Psoas muscle (tissue), 7 donors: ENCODE measurements at regions not wholly inside any gene's neighbourhood (a gene's known extent, or its start where the extent isn't known, plus 50 kb on each side); places are given as distances from the start of the nearest gene placed in this dataset.

Experiments used
- ATAC-seq, 4 donors: fragments of 200-7000 bp; cut with Tn5 transposase; one replicate each; pipeline ENCODE4 v1.9.1; 2020; ENCODE audit warnings: moderate library complexity in 3 of 4, mild to moderate bottlenecking in 2 of 4
- DNase-seq, 2 donors: peaks; one replicate each; pipeline ENCODE4 v3.0.0-alpha.2; 2020
- H3K27ac ChIP-seq: fragments of 200-600 bp; one replicate; pipeline ENCODE4 v1.8.0; 2022
- H3K27me3 ChIP-seq, 3 donors: fragments of 200-600 bp in 1 of 3; one replicate each; pipeline versions ENCODE4 v1.6.1 to v1.8.0; 2013 to 2022; ENCODE audit warnings: low read length in 2 of 3, mild to moderate bottlenecking in 2 of 3, moderate library complexity in 1 of 3; ENCODE audit not compliant: insufficient read depth in 3 of 3
- H3K36me3 ChIP-seq, 2 donors: fragments of 200-600 bp in 1 of 2; one replicate each; pipeline versions ENCODE4 v1.6.1 to v1.8.0; 2013 to 2022; ENCODE audit warnings: low read depth in 1 of 2, mild to moderate bottlenecking in 1 of 2, moderate library complexity in 1 of 2; ENCODE audit not compliant: insufficient read depth in 1 of 2
- H3K4me1 ChIP-seq: fragments of 200-600 bp; one replicate; pipeline ENCODE4 v1.8.0; 2022
- H3K4me3 ChIP-seq: fragments of 200-600 bp; one replicate; pipeline ENCODE4 v1.8.0; 2022; ENCODE audit warnings: mild to moderate bottlenecking
- H3K9me3 ChIP-seq: fragments of 200-600 bp; one replicate; pipeline ENCODE4 v1.8.0; 2022
- WGBS, 3 donors: extraction: QIAGEN DNeasy Blood & Tissue Kit; methylation state at CpG; one replicate each; pipeline versions ENCODE4 v1.1.6 to v1.1.7; 2013; 5-methylcytosine and 5-hydroxymethylcytosine counted together
- intact Hi-C, 2 donors: fragments of 100-400 bp; cut with DNase I; formaldehyde crosslinking; loops; one replicate each; pipeline versions ENCODE4 v1.11.0 to v1.14.2; 2022
- TF ChIP-seq, protein P1 (sequence below): fragments of 200-600 bp; IDR thresholded peaks from one replicate; pipeline ENCODE4 v1.8.0; 2022; ENCODE audit warnings: antibody characterized with exemption
- donor health status: healthy with polysubstance abuse.
- donor health status: DM: no; HTN: no; CAD: no; lungs with moderate emphysema.
- donor health status: Bipolar disorder and iron deficiency.
- donor health status: healthy.
- donor health status: DM: yes; HTN: yes; CAD: no.
- donor health status: DM: no; HTN: no; CAD: no.
- donor health status: DM: yes; HTN: yes; CAD: no.

DNA sequence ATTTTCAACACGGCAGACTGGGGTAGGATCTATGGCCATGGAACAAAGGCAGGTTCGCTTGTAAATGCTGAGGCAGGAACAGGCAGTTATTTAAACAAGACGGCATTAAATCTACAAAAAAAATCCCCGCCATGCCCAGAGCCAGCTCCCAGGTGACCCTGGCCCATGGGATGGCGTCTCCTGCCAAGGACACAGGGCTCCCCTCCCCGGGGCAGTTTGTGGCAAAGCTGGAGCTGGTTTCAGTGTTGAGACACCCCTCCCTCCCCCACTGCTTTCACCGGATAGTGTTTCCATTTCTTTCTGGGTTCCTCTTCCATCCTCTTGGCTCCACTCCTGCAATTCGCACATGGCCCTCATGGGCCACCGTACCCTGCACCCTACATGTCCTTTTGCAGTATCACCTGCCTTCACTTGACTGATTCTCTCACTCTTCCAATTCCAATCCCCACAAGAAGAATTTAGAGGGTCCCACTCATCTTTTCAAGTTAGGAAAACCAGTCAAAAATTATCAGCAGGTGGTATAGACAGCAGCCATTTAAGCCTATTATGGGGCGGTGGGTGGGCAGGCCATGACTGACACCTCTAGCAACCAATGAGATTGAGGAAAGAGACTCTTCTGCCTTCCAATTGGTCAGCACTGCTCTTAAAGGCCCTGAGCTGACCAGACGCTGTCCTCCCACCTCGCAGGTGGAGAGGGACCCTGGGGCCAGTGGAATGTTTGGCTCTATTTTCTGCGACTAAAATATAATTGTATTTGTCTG lies 52.0 kb downstream of the OLIG1 start:
- Histone ChIP-seq H3K36me3 (no peaks in the 10 kb centered on the region), H3K27ac (no peak overlapping the region), H3K4me3 (no peak overlapping the region), H3K4me1 (no peaks in the 10 kb centered on the region), H3K27me3 (peaks cover 0 to 27% (median 2%) of the 10 kb centered on the region in 3 donors), H3K9me3 (no peaks in the 10 kb centered on the region)
- no peak for ATAC-seq
- TF ChIP-seq, protein P1, sequence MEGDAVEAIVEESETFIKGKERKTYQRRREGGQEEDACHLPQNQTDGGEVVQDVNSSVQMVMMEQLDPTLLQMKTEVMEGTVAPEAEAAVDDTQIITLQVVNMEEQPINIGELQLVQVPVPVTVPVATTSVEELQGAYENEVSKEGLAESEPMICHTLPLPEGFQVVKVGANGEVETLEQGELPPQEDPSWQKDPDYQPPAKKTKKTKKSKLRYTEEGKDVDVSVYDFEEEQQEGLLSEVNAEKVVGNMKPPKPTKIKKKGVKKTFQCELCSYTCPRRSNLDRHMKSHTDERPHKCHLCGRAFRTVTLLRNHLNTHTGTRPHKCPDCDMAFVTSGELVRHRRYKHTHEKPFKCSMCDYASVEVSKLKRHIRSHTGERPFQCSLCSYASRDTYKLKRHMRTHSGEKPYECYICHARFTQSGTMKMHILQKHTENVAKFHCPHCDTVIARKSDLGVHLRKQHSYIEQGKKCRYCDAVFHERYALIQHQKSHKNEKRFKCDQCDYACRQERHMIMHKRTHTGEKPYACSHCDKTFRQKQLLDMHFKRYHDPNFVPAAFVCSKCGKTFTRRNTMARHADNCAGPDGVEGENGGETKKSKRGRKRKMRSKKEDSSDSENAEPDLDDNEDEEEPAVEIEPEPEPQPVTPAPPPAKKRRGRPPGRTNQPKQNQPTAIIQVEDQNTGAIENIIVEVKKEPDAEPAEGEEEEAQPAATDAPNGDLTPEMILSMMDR: no peak
- intact Hi-C loops: no loop called here
- DNase-seq: no peak
- WGBS, 3 donors: 75 to 80% (median 78%) methylated on average over 13 of the region's 13 CpGs

DNA sequence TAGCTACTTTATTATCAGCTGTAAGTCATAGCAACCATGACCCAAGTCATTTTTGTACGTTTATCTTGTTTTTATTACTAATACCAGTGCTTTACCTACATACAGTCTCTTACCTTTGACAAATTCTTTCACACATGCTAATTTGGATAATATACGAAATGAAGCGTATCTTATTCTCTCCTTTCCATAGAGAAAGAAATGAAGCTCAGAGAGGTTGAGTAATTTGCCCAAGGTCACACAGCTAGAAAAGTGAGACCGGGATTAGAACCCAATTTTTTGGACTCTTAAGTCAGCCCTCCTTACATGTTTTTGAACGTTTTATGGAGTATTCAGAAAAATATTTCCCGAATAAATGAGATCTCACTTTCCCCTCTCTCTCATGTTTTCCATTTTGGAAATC lies 52.6 kb downstream of the OLIG1 start:
- no peak for ATAC-seq
- H3K36me3 ChIP-seq: no peaks in the 10 kb centered on the region
- H3K27me3 ChIP-seq: peaks cover 0 to 21% (median 2%) of the 10 kb centered on the region in 3 donors
- TF ChIP-seq, protein P1: no peak
- H3K4me3 ChIP-seq: no peak overlapping the region
- intact Hi-C loops: no loop called here
- H3K9me3 ChIP-seq: no peaks in the 10 kb centered on the region
- H3K27ac ChIP-seq: no peak overlapping the region
- H3K4me1 ChIP-seq: no peaks in the 10 kb centered on the region
- 93 to 96% (median 94%) methylated on average over 6 of the region's 6 CpGs for WGBS, 3 donors
- no peak for DNase-seq

DNA sequence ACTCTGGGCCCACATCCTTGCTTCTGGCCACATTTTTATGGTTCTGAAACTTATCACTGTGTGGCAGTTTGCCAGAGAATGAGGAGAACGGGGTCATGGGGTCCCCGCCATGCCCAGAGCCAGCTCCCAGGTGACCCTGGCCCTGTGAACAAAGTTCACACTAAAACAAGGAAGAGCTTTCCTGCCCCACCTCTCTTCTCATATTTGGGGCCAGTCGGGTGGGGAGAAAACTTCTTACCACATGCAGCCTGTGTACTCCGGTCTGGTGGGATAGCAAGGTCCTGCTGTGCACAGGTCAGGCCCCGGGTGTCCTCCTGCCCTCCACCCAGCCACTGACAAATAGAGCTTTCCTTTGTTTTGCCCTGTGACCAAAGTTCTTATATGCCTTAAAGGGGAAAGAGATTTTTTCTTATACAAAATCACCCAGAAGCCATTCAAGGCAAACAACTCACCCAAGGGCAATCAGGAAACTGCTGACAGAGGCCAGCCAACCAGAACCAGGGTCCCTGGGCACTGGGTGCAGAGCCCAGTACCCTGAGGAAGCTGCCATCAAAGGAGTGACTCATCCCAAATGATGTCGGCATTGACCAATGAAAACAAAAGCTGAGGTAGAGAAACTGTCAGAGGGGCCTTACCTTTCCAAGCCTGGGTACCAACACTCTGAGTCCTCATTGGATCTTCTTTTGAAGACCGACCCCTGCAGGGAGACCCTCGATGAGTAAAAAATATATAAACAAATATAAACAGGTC lies 53.6 kb downstream of the OLIG1 start:
- ATAC-seq (no peak), DNase-seq (no peak)
- TF ChIP-seq, protein P1: no peak
- WGBS, 3 donors: 69 to 70% (median 70%) methylated on average over 8 of the region's 8 CpGs
- no peaks in the 10 kb centered on the region for H3K9me3 ChIP-seq
- H3K36me3 ChIP-seq: no peaks in the 10 kb centered on the region
- H3K4me1 ChIP-seq: no peaks in the 10 kb centered on the region
- intact Hi-C loops: no loop called here
- peaks cover 0 to 13% (median 4%) of the 10 kb centered on the region in 3 donors for H3K27me3 ChIP-seq
- H3K27ac ChIP-seq: no peak overlapping the region
- H3K4me3 ChIP-seq: no peak overlapping the region

DNA sequence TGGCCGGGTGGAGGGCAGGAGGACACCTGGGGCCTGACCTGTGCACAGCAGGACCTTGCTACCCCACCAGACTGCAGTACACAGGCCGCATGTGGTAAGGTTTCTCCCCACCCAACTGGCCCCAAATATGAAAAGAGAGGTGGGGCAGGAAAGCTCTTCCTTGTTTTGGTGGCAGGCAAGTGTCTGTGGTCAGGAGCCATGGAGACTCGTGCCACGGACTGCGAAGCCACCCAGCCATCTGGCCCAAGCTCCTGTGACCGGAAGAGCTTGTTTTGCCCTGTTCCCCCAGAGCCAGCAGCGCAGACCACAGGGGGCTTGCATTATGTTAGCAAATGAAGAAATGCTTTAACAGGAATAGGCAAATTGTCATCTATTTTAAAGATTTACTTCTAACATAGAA lies 54.9 kb downstream of the OLIG1 start:
- 83 to 91% (median 90%) methylated on average over 7 of the region's 7 CpGs for WGBS, 3 donors
- no peak overlapping the region for H3K27ac ChIP-seq
- TF ChIP-seq, protein P1: no peak
- H3K4me1 ChIP-seq: no peaks in the 10 kb centered on the region
- no peak for ATAC-seq
- H3K9me3 ChIP-seq: no peaks in the 10 kb centered on the region
- H3K36me3 ChIP-seq: no peaks in the 10 kb centered on the region
- no peak overlapping the region for H3K4me3 ChIP-seq
- peaks cover 0 to 11% (median 4%) of the 10 kb centered on the region in 3 donors for H3K27me3 ChIP-seq
- intact Hi-C loops: loop anchor here (5.0 kb wide), 4 partner anchors 72 to 293 kb away; no protein-coding TSS in a partner anchor
- no peak for DNase-seq
